CD4-positive, alpha-beta T cell (primary cell): ENCODE measurements at regions not wholly inside any gene's neighbourhood (a gene's known extent, or its start where the extent isn't known, plus 50 kb on each side); places are given as distances from the start of the nearest gene placed in this dataset.

Experiments
- ATAC-seq: fragments of 200-7000 bp; cut with Tn5 transposase; one replicate; pipeline ENCODE4 v1.10.0; 2022; ENCODE audit warnings: mild to moderate bottlenecking; ENCODE audit not compliant: poor library complexity
- CTCF ChIA-PET: fragments of 350-600 bp; sonication (Branson Sonifier 250); formaldehyde crosslinking; loops from one replicate; lab custom pipeline; 2021; ENCODE audit warnings: antibody characterized with exemption, inconsistent platforms; lab: Charles Lee
- POLR2A ChIA-PET: fragments of 350-600 bp; sonication (Branson Sonifier 250); formaldehyde crosslinking; loops from one replicate; lab custom pipeline; 2021; ENCODE audit warnings: antibody characterized with exemption, inconsistent platforms; lab: Charles Lee
- DNase-seq, 14 experiments: peaks; one replicate each; pipeline ENCODE4 v3.0.0-alpha.2; 2013 to 2020; ENCODE audit warnings: mixed read lengths in 2 of 14
- H3K27ac ChIP-seq, 2 donors: one replicate each; pipeline versions ENCODE4 v1.5.1 to v1.7.0; 2013; ENCODE audit warnings: low read length in 2 of 2, low read depth in 1 of 2, mild to moderate bottlenecking in 1 of 2
- H3K27me3 ChIP-seq, 2 experiments: 1 replicate in 1 of 2; 2 replicates in 1 of 2; pipeline versions ENCODE4 v1.6.1 to v1.7.0; 2013; ENCODE audit warnings: low read length in 2 of 2, control low read depth in 1 of 2, mild to moderate bottlenecking in 1 of 2, moderate library complexity in 1 of 2; ENCODE audit not compliant: insufficient read depth in 2 of 2, control insufficient read depth in 1 of 2
- H3K36me3 ChIP-seq: one replicate; pipeline ENCODE4 v1.6.1; 2013; ENCODE audit warnings: low read length, control low read depth; ENCODE audit not compliant: insufficient read depth
- H3K4me1 ChIP-seq: one replicate; pipeline ENCODE4 v1.6.1; 2013; ENCODE audit warnings: low read length, control low read depth; ENCODE audit not compliant: insufficient read depth
- H3K4me3 ChIP-seq: one replicate; pipeline ENCODE4 v1.5.1; 2013; ENCODE audit warnings: mild to moderate bottlenecking, low read length, moderate library complexity
- H3K9me3 ChIP-seq, 2 experiments: 1 replicate in 1 of 2; 2 replicates in 1 of 2; pipeline versions ENCODE4 v1.6.1 to v1.7.0; 2013; ENCODE audit warnings: low read length in 2 of 2, mild to moderate bottlenecking in 2 of 2, control low read depth in 1 of 2, moderate library complexity in 1 of 2; ENCODE audit not compliant: control insufficient read depth in 1 of 2, insufficient read depth in 1 of 2
- H3K27ac Mint-ChIP-seq: one replicate; pipeline ENCODE4 v1.8.0; 2020; ENCODE audit warnings: mixed read lengths
- H3K27me3 Mint-ChIP-seq: one replicate; pipeline ENCODE4 v1.8.0; 2021; ENCODE audit warnings: mixed read lengths
- H3K36me3 Mint-ChIP-seq: one replicate; pipeline ENCODE4 v1.8.0; 2021; ENCODE audit warnings: low read depth, mixed read lengths
- H3K4me1 Mint-ChIP-seq: one replicate; pipeline ENCODE4 v1.8.0; 2021; ENCODE audit warnings: low read depth, mixed read lengths
- H3K4me3 Mint-ChIP-seq: one replicate; pipeline ENCODE4 v1.8.0; 2020; ENCODE audit warnings: mild to moderate bottlenecking, mixed read lengths
- H3K9me3 Mint-ChIP-seq: one replicate; pipeline ENCODE4 v1.8.0; 2020; ENCODE audit warnings: mixed read lengths
- intact Hi-C, 2 experiments: fragments of 100-400 bp; cut with DNase I in 1 of 2; cut with micrococcal nuclease in 1 of 2; formaldehyde crosslinking; loops; one replicate each; pipeline versions ENCODE4 v1.15.1 to v1.9.0; 2023 to 2025; cut with DNase I, micrococcal nuclease
- TF ChIP-seq, protein P1 (sequence below): fragments of 200-600 bp; IDR thresholded peaks from one replicate; pipeline ENCODE4 v1.8.0; 2022; ENCODE audit warnings: antibody characterized with exemption, mild to moderate bottlenecking

DNA sequence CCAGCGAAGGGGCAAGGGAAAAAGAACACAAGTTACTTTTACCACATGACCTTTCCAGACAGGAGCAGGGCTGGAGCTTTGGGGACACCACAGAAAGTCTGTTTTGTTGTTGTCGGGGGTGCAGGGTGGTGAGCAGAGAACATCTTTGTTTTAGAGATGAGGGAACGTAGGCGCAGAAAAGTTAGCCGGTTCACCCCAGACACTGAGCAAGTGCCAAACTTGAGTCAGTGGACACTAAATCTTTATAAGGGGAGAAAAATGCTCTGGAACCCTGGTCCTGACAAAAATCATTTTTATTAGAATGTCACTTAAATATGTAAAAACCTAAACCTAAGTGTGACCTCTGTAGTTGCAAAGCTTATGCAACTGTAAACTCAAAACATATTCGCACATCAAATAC, 126.4 kb upstream of the GAS1 start:
- ChIA-PET POLR2A (no interaction called here), CTCF (no interaction called here)
- Mint-ChIP-seq H3K27me3 (no peaks in the 10 kb centered on the region), H3K4me1 (no peaks in the 10 kb centered on the region), H3K9me3 (no peaks in the 10 kb centered on the region), H3K36me3 (no peaks in the 10 kb centered on the region), H3K27ac (no peak overlapping the region), H3K4me3 (no peak overlapping the region)
- Histone ChIP-seq H3K9me3 (peaks cover 0 to 6% of the 10 kb centered on the region in 2 experiments), H3K36me3 (no peaks in the 10 kb centered on the region), H3K27me3 (no peaks in the 10 kb centered on the region), H3K4me3 (no peak overlapping the region), H3K4me1 (no peaks in the 10 kb centered on the region), H3K27ac (no peak overlapping the region)
- DNase-seq: no peak
- no peak for ATAC-seq
- intact Hi-C loops: no loop called here
- TF ChIP-seq, protein P1, sequence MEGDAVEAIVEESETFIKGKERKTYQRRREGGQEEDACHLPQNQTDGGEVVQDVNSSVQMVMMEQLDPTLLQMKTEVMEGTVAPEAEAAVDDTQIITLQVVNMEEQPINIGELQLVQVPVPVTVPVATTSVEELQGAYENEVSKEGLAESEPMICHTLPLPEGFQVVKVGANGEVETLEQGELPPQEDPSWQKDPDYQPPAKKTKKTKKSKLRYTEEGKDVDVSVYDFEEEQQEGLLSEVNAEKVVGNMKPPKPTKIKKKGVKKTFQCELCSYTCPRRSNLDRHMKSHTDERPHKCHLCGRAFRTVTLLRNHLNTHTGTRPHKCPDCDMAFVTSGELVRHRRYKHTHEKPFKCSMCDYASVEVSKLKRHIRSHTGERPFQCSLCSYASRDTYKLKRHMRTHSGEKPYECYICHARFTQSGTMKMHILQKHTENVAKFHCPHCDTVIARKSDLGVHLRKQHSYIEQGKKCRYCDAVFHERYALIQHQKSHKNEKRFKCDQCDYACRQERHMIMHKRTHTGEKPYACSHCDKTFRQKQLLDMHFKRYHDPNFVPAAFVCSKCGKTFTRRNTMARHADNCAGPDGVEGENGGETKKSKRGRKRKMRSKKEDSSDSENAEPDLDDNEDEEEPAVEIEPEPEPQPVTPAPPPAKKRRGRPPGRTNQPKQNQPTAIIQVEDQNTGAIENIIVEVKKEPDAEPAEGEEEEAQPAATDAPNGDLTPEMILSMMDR: no peak

DNA sequence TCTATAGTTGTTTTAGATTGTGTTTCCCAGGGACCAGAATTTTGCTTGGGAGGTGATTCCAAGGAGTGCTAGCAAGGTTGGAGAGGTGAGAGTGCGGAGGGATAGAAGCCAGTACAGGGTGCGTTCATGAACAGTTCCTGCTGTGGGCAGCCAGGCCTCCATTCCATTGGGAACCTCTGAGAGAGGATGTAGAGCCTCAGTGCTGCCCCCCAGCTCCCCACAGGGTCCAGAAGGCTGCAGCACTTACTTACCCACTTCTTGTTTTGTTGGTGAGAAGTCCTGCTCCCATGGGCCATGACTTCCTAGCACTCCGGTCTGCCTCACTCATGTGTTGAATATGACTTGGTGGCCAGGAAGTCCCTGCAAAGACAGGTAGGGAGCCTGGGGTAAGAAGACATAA, 128.2 kb upstream of the GAS1 start:
- no peak overlapping the region for H3K27ac ChIP-seq
- Mint-ChIP-seq H3K27me3 (no peaks in the 10 kb centered on the region), H3K9me3 (peaks cover 3% of the 10 kb centered on the region), H3K27ac (no peak overlapping the region), H3K36me3 (no peaks in the 10 kb centered on the region), H3K4me3 (no peak overlapping the region), H3K4me1 (no peaks in the 10 kb centered on the region)
- intact Hi-C loops: no loop called here
- POLR2A ChIA-PET: no interaction called here
- H3K4me1 ChIP-seq: no peaks in the 10 kb centered on the region
- CTCF ChIA-PET: no interaction called here
- H3K9me3 ChIP-seq: peaks cover 0 to 6% of the 10 kb centered on the region in 2 experiments
- no peak overlapping the region for H3K4me3 ChIP-seq
- TF ChIP-seq, protein P1: no peak
- ATAC-seq: no peak
- DNase-seq: no peak
- no peaks in the 10 kb centered on the region for H3K27me3 ChIP-seq
- H3K36me3 ChIP-seq: no peaks in the 10 kb centered on the region

DNA sequence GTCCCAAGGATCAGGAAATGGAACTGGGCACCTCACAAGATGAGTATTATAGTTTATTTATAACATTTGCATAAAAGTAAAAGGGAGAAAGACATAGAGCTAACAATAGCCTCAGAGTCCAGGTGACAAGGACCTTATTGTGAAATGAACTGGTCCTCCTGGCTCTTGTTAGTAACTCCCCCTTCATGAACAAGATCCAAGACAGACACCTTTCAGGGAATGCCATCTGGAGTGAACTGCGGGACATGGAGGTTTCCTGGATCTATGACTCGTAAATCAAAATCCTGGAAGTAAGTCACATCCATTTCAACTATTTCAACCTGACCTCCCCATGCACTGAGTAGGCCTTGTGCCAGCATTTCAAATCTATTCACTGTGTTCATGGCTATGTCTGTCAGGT, 129.5 kb upstream of the GAS1 start:
- H3K27me3 Mint-ChIP-seq: no peaks in the 10 kb centered on the region
- intact Hi-C loops: no loop called here

More for the DNA sequence above, 129.5 kb upstream of the GAS1 start:
- H3K4me1 ChIP-seq: no peaks in the 10 kb centered on the region
- peaks cover 0 to 6% of the 10 kb centered on the region in 2 experiments for H3K9me3 ChIP-seq
- POLR2A ChIA-PET: no interaction called here
- CTCF ChIA-PET: no interaction called here
- Mint-ChIP-seq H3K27ac (no peak overlapping the region), H3K36me3 (no peaks in the 10 kb centered on the region), H3K9me3 (peaks cover 3% of the 10 kb centered on the region), H3K4me3 (no peak overlapping the region), H3K4me1 (no peaks in the 10 kb centered on the region)
- no peaks in the 10 kb centered on the region for H3K27me3 ChIP-seq
- DNase-seq: no peak
- H3K27ac ChIP-seq: no peak overlapping the region
- H3K36me3 ChIP-seq: no peaks in the 10 kb centered on the region
- no peak for ATAC-seq
- no peak overlapping the region for H3K4me3 ChIP-seq
- TF ChIP-seq, protein P1: no peak
